A549 (cell line): ENCODE measurements at regions not wholly inside any gene's neighbourhood (a gene's known extent, or its start where the extent isn't known, plus 50 kb on each side); places are given as distances from the start of the nearest gene placed in this dataset.

Experiments used
- CEBPB ChIP-seq, 2 experiments: fragments of >200 bp in 1 of 2; sonication (Bioruptor Twin) in 1 of 2; formaldehyde crosslinking in 1 of 2; IDR thresholded peaks; 2 replicates each; pipeline ENCODE4 v1.6.1; 2012 to 2016
- CTCF ChIP-seq: fragments of >200 bp; sonication (Bioruptor Twin); formaldehyde crosslinking; IDR thresholded peaks from 3 replicates; pipeline ENCODE4 v1.5.1; 2016
- EHMT2 ChIP-seq: fragments of 200-600 bp; sonication (generic); IDR thresholded peaks from 2 replicates; pipeline ENCODE4 v1.6.1; 2016; ENCODE audit warnings: antibody characterized with exemption, low read depth, mild to moderate bottlenecking, moderate library complexity
- MAX ChIP-seq: IDR thresholded peaks from 2 replicates; pipeline ENCODE4 v1.6.1; 2012
- POLR2A ChIP-seq: IDR thresholded peaks from 2 replicates; pipeline ENCODE4 v1.6.1; 2012; ENCODE audit warnings: mild to moderate bottlenecking, low read length
- TFCP2L1 ChIP-seq: fragments of 250-450 bp; sonication (Bioruptor Pico); IDR thresholded peaks from 2 replicates; pipeline ENCODE4 v1.5.0; 2021; ENCODE audit warnings: mild to moderate bottlenecking

GRCh38 chr5:62931153-62931950, 352.7 kb downstream of the LRRC70 start:
- TF ChIP-seq CEBPB (IDR thresholded peaks at IDR 0.05): no peak
- TF ChIP-seq MAX: no peak
- no peak for TF ChIP-seq CTCF
- no peak for TF ChIP-seq EHMT2
- no peak for TF ChIP-seq TFCP2L1
- TF ChIP-seq POLR2A: no peak
